Right cardiac atrium (tissue), 5 donors: ENCODE measurements at regions not wholly inside any gene's neighbourhood (a gene's known extent, or its start where the extent isn't known, plus 50 kb on each side); places are given as distances from the start of the nearest gene placed in this dataset.

Experiments
- ATAC-seq, 2 donors: fragments of 200-7000 bp; cut with Tn5 transposase; one replicate each; pipeline versions ENCODE4 v1.8.0 to v1.9.1; 2020; ENCODE audit warnings: moderate library complexity in 2 of 2, mild to moderate bottlenecking in 1 of 2
- DNase-seq, 3 donors: peaks; one replicate each; pipeline ENCODE4 v3.0.0-alpha.2; 2020
- H3K27ac ChIP-seq: one replicate; pipeline ENCODE4 v1.5.1; 2013; ENCODE audit warnings: mild to moderate bottlenecking, low read length, control low read depth, moderate library complexity
- H3K27me3 ChIP-seq: one replicate; pipeline ENCODE4 v1.6.1; 2013; ENCODE audit not compliant: control insufficient read depth, insufficient read depth
- H3K4me1 ChIP-seq: one replicate; pipeline ENCODE4 v1.6.1; 2013; ENCODE audit warnings: low read length; ENCODE audit not compliant: control insufficient read depth, insufficient read depth
- H3K4me3 ChIP-seq: one replicate; pipeline ENCODE4 v1.5.1; 2013; ENCODE audit warnings: low read length, control low read depth
- H3K9me3 ChIP-seq: one replicate; pipeline ENCODE4 v1.6.1; 2013; ENCODE audit warnings: low read length; ENCODE audit not compliant: control insufficient read depth
- WGBS: extraction: QIAGEN DNeasy Blood & Tissue Kit; methylation state at CpG from one replicate; pipeline ENCODE4 v1.1.7; 2013; 5-methylcytosine and 5-hydroxymethylcytosine counted together
- intact Hi-C, 4 donors: fragments of 100-400 bp; cut with DNase I; formaldehyde crosslinking; loops; one replicate each; pipeline versions ENCODE4 v1.11.0 to v1.14.0; 2022 to 2023
- donor health status: healthy with polysubstance abuse.
- donor health status: DM: no; HTN: yes; CAD: no.
- donor health status: DM: no; HTN: no; CAD: no.
- donor health status: DM: no; HTN: yes; CAD: no; lungs with severe emphysema.
- donor health status: DM: yes; HTN: yes; CAD: no.

- DNase-seq (peak; percentile 32 to 78 (median 70)), ATAC-seq (peak; percentile 84 to 91)
- Histone ChIP-seq H3K4me3 (no peak overlapping the region), H3K4me1 (no peaks in the 10 kb centered on the region), H3K9me3 (no peaks in the 10 kb centered on the region), H3K27me3 (no peaks in the 10 kb centered on the region), H3K27ac (no peak overlapping the region)
- intact Hi-C loops, result no loop called here
- 54% methylated on average over 17 of the region's 17 CpGs for WGBS
Measured at GRCh38 chr1:182120411-182121258, 59.1 kb upstream of the ZNF648 start.

- DNase-seq (no peak), ATAC-seq (no peak)
- 81% methylated on average over 7 of the region's 7 CpGs for WGBS
- Histone ChIP-seq H3K27me3 (no peaks in the 10 kb centered on the region), H3K9me3 (no peaks in the 10 kb centered on the region), H3K27ac (no peak overlapping the region), H3K4me1 (no peaks in the 10 kb centered on the region), H3K4me3 (no peak overlapping the region)
- intact Hi-C loops, result no loop called here
Measured at GRCh38 chr1:182119631-182120030, 58.1 kb upstream of the ZNF648 start.

GRCh38 chr1:182118851-182119250 is 57.3 kb upstream of the ZNF648 start:
- ATAC-seq, result no peak

GRCh38 chr1:182114627-182115023 is 53.1 kb upstream of the ZNF648 start:
- Histone ChIP-seq H3K4me3 (no peak overlapping the region), H3K9me3 (no peaks in the 10 kb centered on the region), H3K27ac (no peak overlapping the region), H3K4me1 (no peaks in the 10 kb centered on the region), H3K27me3 (no peaks in the 10 kb centered on the region)
- 47% methylated on average over 9 of the region's 9 CpGs for WGBS
- intact Hi-C loops, result no loop called here
- no peak for ATAC-seq
- DNase-seq, result no peak

More at GRCh38 chr1:182118851-182119250, 57.3 kb upstream of the ZNF648 start:
- no peak for DNase-seq
- Histone ChIP-seq H3K27me3 (no peaks in the 10 kb centered on the region), H3K27ac (no peak overlapping the region), H3K9me3 (no peaks in the 10 kb centered on the region), H3K4me1 (no peaks in the 10 kb centered on the region), H3K4me3 (no peak overlapping the region)
- intact Hi-C loops, result no loop called here

- 45% methylated on average over 9 of the region's 9 CpGs for WGBS
- no peak overlapping the region for H3K4me3 ChIP-seq
- no peaks in the 10 kb centered on the region for H3K27me3 ChIP-seq
- H3K27ac ChIP-seq, result no peak overlapping the region
- ATAC-seq (peak; percentile 79 to 92), DNase-seq (peak in 2 of 3 donors; percentile 38 to 52)
- no peaks in the 10 kb centered on the region for H3K9me3 ChIP-seq
- H3K4me1 ChIP-seq, result no peaks in the 10 kb centered on the region
- intact Hi-C loops, result no loop called here
Measured at GRCh38 chr1:182113879-182114626, 52.5 kb upstream of the ZNF648 start.

- intact Hi-C loops, result no loop called here
- 73% methylated on average over 5 of the region's 5 CpGs for WGBS
- DNase-seq, result peak in 2 of 3 donors; percentile 53 to 66
Measured at GRCh38 chr1:182111496-182111895, 50.0 kb upstream of the ZNF648 start.

More at GRCh38 chr1:182111496-182111895, 50.0 kb upstream of the ZNF648 start:
- H3K27me3 ChIP-seq, result no peaks in the 10 kb centered on the region
- H3K4me3 ChIP-seq, result no peak overlapping the region
- ATAC-seq, result no peak
- no peaks in the 10 kb centered on the region for H3K4me1 ChIP-seq
- no peak overlapping the region for H3K27ac ChIP-seq
- no peaks in the 10 kb centered on the region for H3K9me3 ChIP-seq
